ENCODE measurements at regions not wholly inside any gene's neighbourhood (a gene's known extent, or its start where the extent isn't known, plus 50 kb on each side); places are given as distances from the start of the nearest gene placed in this dataset.
"Not testable (repeated sequence)": the region's sequence is repeated elsewhere in the genome, so short reads cannot be mapped to it uniquely, and the experiment has no call there.

GRCh38 chr7:76829233-76829632 is 202.2 kb upstream of the POMZP3 start:
- H3K27ac Mint-ChIP-seq; H3K36me3 Mint-ChIP-seq; ATAC-seq; H3K9me3 Mint-ChIP-seq; H3K27ac ChIP-seq (ENCODE audit: low read length); H3K4me1 ChIP-seq (ENCODE audit: control insufficient read depth, insufficient read depth, low read length); H3K27me3 ChIP-seq (ENCODE audit: control insufficient read depth, insufficient read depth, low read length); H3K4me3 ChIP-seq (ENCODE audit: low read length); H3K4me1 Mint-ChIP-seq; H3K4me3 Mint-ChIP-seq; H3K9me3 ChIP-seq (ENCODE audit: control insufficient read depth, insufficient read depth, low read length); H3K36me3 ChIP-seq (ENCODE audit: control insufficient read depth, insufficient read depth, low read length); DNase-seq; intact Hi-C loops (cut with micrococcal nuclease): not testable (repeated sequence)
- 89% methylated on average over 3 of the region's 3 CpGs for WGBS (ENCODE audit: insufficient coverage)
- peaks cover 21 to 25% of the 10 kb centered on the region in 2 donors for H3K27me3 Mint-ChIP-seq (ENCODE audit: low read depth in 2 of 2)

- H3K27ac Mint-ChIP-seq; H3K9me3 Mint-ChIP-seq; H3K4me1 Mint-ChIP-seq; DNase-seq; ATAC-seq; H3K36me3 ChIP-seq (ENCODE audit: control insufficient read depth, insufficient read depth, low read length); H3K4me3 Mint-ChIP-seq; H3K36me3 Mint-ChIP-seq; intact Hi-C loops (cut with micrococcal nuclease); H3K4me3 ChIP-seq (ENCODE audit: low read length); H3K27me3 ChIP-seq (ENCODE audit: control insufficient read depth, insufficient read depth, low read length); H3K27ac ChIP-seq (ENCODE audit: low read length); H3K9me3 ChIP-seq (ENCODE audit: control insufficient read depth, insufficient read depth, low read length); H3K4me1 ChIP-seq (ENCODE audit: control insufficient read depth, insufficient read depth, low read length): not testable (repeated sequence)
- H3K27me3 Mint-ChIP-seq (ENCODE audit: low read depth in 2 of 2): peaks cover 21 to 25% of the 10 kb centered on the region in 2 donors
- 96% methylated on average over 3 of the region's 4 CpGs for WGBS (ENCODE audit: insufficient coverage)
Measured at GRCh38 chr7:76826181-76826580, 199.1 kb upstream of the POMZP3 start.

GRCh38 chr7:76809856-76810255 is 182.8 kb upstream of the POMZP3 start:
- WGBS (ENCODE audit: insufficient coverage): 92% methylated on average over 3 of the region's 4 CpGs
- intact Hi-C loops (cut with micrococcal nuclease); H3K4me1 ChIP-seq (ENCODE audit: control insufficient read depth, insufficient read depth, low read length); H3K27me3 ChIP-seq (ENCODE audit: control insufficient read depth, insufficient read depth, low read length); H3K9me3 ChIP-seq (ENCODE audit: control insufficient read depth, insufficient read depth, low read length); H3K27me3 Mint-ChIP-seq (ENCODE audit: low read depth in 2 of 2); H3K27ac Mint-ChIP-seq; DNase-seq; ATAC-seq; H3K4me3 ChIP-seq (ENCODE audit: low read length); H3K36me3 Mint-ChIP-seq; H3K4me3 Mint-ChIP-seq; H3K36me3 ChIP-seq (ENCODE audit: control insufficient read depth, insufficient read depth, low read length); H3K9me3 Mint-ChIP-seq; H3K27ac ChIP-seq (ENCODE audit: low read length); H3K4me1 Mint-ChIP-seq: not testable (repeated sequence)

DNA sequence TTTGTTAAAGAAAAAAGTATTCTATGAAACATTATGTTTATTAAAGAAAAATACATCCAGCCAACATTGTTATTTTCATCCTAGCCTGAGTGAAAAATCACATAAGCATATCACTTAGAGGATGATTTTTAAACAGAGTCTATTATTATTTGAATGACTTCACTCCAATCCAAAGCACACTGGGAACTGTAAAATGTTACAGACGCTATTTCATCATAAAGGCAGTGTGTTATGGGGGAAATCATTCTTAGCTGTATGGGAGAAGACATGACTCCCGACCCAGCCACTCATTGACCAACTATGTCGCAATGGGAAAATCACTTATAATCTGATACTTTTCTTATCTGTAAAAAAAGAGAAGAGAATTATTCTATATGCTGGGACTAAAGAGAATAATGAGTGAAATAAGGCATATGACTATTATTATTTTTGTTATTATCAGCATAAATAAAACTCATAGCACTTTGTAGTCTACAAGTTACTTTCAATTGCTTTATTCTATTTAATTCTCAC is 180.6 kb upstream of the POMZP3 start:
- no CpG with 5 or more reads among the region's 3 CpGs for WGBS (ENCODE audit: insufficient coverage)
- H3K36me3 Mint-ChIP-seq: not testable (repeated sequence)

GRCh38 chr7:76806460-76806859 is 179.4 kb upstream of the POMZP3 start:
- DNase-seq; intact Hi-C loops (cut with micrococcal nuclease): not testable (repeated sequence)

More for the DNA sequence above, 180.6 kb upstream of the POMZP3 start:
- DNase-seq; H3K4me1 Mint-ChIP-seq; ATAC-seq; H3K27me3 Mint-ChIP-seq (ENCODE audit: low read depth in 2 of 2); H3K9me3 ChIP-seq (ENCODE audit: control insufficient read depth, insufficient read depth, low read length); intact Hi-C loops (cut with micrococcal nuclease); H3K4me3 ChIP-seq (ENCODE audit: low read length); H3K27ac Mint-ChIP-seq; H3K27me3 ChIP-seq (ENCODE audit: control insufficient read depth, insufficient read depth, low read length); H3K4me1 ChIP-seq (ENCODE audit: control insufficient read depth, insufficient read depth, low read length); H3K9me3 Mint-ChIP-seq; H3K36me3 ChIP-seq (ENCODE audit: control insufficient read depth, insufficient read depth, low read length); H3K4me3 Mint-ChIP-seq; H3K27ac ChIP-seq (ENCODE audit: low read length): not testable (repeated sequence)

DNA sequence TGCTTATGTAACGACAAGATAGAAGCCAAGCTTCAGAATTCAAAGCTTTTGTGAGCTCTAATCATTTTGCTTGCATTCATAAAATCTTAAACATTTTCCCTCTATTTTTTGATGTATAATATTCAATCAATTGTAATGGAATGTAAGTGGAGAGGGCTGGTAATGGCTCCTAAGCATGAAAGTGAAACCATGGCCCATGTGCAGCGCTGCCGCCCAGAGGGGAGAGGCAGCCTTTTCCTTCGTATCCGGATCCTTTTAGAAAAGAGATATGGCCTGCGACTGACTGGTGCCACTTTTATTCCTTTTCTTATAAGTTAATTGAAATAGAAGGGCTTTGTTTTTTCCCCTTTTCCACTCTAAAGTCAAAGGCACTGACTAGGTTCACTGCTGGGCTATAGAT is 178.9 kb upstream of the POMZP3 start:
- H3K36me3 Mint-ChIP-seq; H3K4me1 Mint-ChIP-seq; H3K27ac Mint-ChIP-seq; H3K27ac ChIP-seq (ENCODE audit: low read length); DNase-seq; H3K36me3 ChIP-seq (ENCODE audit: control insufficient read depth, insufficient read depth, low read length); H3K4me3 ChIP-seq (ENCODE audit: low read length); intact Hi-C loops (cut with micrococcal nuclease); H3K27me3 Mint-ChIP-seq (ENCODE audit: low read depth in 2 of 2); H3K27me3 ChIP-seq (ENCODE audit: control insufficient read depth, insufficient read depth, low read length); H3K9me3 ChIP-seq (ENCODE audit: control insufficient read depth, insufficient read depth, low read length); H3K4me1 ChIP-seq (ENCODE audit: control insufficient read depth, insufficient read depth, low read length); ATAC-seq; H3K4me3 Mint-ChIP-seq; H3K9me3 Mint-ChIP-seq: not testable (repeated sequence)
- no CpG with 5 or more reads among the region's 6 CpGs for WGBS (ENCODE audit: insufficient coverage)

More at GRCh38 chr7:76806460-76806859, 179.4 kb upstream of the POMZP3 start:
- H3K27me3 ChIP-seq (ENCODE audit: control insufficient read depth, insufficient read depth, low read length); H3K27me3 Mint-ChIP-seq (ENCODE audit: low read depth in 2 of 2); H3K27ac ChIP-seq (ENCODE audit: low read length); H3K4me1 Mint-ChIP-seq; H3K9me3 Mint-ChIP-seq; H3K9me3 ChIP-seq (ENCODE audit: control insufficient read depth, insufficient read depth, low read length); ATAC-seq; H3K4me3 Mint-ChIP-seq; H3K36me3 Mint-ChIP-seq; H3K4me3 ChIP-seq (ENCODE audit: low read length); H3K4me1 ChIP-seq (ENCODE audit: control insufficient read depth, insufficient read depth, low read length); H3K27ac Mint-ChIP-seq; H3K36me3 ChIP-seq (ENCODE audit: control insufficient read depth, insufficient read depth, low read length): not testable (repeated sequence)

DNA sequence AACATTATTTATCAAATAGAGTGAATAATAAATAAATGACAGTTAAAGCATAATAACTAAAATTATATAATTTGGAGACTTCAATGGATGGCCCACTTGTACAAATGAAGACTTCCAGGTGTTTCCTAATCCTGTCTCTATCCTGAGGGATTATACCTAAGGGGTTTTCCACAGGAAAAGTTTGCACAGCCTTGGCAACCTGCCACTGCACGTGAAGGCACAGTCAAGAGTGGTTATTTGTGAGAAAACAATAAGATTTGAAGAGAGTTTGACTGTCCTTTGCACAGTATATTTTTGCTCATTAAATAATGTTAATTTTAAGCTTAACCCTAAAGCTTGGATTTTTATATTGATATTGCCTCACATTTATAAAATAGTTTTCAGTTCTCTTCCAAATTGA is 178.2 kb upstream of the POMZP3 start:
- H3K4me1 Mint-ChIP-seq; H3K9me3 Mint-ChIP-seq; DNase-seq; H3K4me3 ChIP-seq (ENCODE audit: low read length); H3K27me3 ChIP-seq (ENCODE audit: control insufficient read depth, insufficient read depth, low read length); H3K36me3 Mint-ChIP-seq; H3K4me3 Mint-ChIP-seq; H3K27ac ChIP-seq (ENCODE audit: low read length); intact Hi-C loops (cut with micrococcal nuclease); H3K9me3 ChIP-seq (ENCODE audit: control insufficient read depth, insufficient read depth, low read length); H3K36me3 ChIP-seq (ENCODE audit: control insufficient read depth, insufficient read depth, low read length); ATAC-seq; H3K4me1 ChIP-seq (ENCODE audit: control insufficient read depth, insufficient read depth, low read length); H3K27ac Mint-ChIP-seq; H3K27me3 Mint-ChIP-seq (ENCODE audit: low read depth in 2 of 2): not testable (repeated sequence)
- 67% methylated on average over 1 of the region's 1 CpG for WGBS (ENCODE audit: insufficient coverage)

GRCh38 chr7:76797639-76798038 is 170.6 kb upstream of the POMZP3 start:
- H3K27ac ChIP-seq (ENCODE audit: low read length); H3K4me3 Mint-ChIP-seq; H3K27ac Mint-ChIP-seq; H3K4me3 ChIP-seq (ENCODE audit: low read length); H3K4me1 ChIP-seq (ENCODE audit: control insufficient read depth, insufficient read depth, low read length); intact Hi-C loops (cut with micrococcal nuclease); H3K9me3 Mint-ChIP-seq; H3K4me1 Mint-ChIP-seq; H3K36me3 Mint-ChIP-seq; H3K36me3 ChIP-seq (ENCODE audit: control insufficient read depth, insufficient read depth, low read length); H3K27me3 ChIP-seq (ENCODE audit: control insufficient read depth, insufficient read depth, low read length); DNase-seq; ATAC-seq; H3K9me3 ChIP-seq (ENCODE audit: control insufficient read depth, insufficient read depth, low read length): not testable (repeated sequence)
- 69% methylated on average over 1 of the region's 1 CpG for WGBS (ENCODE audit: insufficient coverage)
- peaks cover 5 to 12% of the 10 kb centered on the region in 2 donors for H3K27me3 Mint-ChIP-seq (ENCODE audit: low read depth in 2 of 2)
